CD4-positive, alpha-beta T cell treated with Interleukin-12 subunit alpha and Interleukin-12 subunit beta, for 1 hour (primary cell): ENCODE measurements at regions not wholly inside any gene's neighbourhood (a gene's known extent, or its start where the extent isn't known, plus 50 kb on each side); places are given as distances from the start of the nearest gene placed in this dataset.

ENCODE experiments used
- DNase-seq: peaks from one replicate; pipeline ENCODE4 v3.0.0-alpha.2; 2020

GRCh38 chr22:48606684-48607307, 1220.9 kb downstream of the BRD1 start:
- DNase-seq = no peak

- DNase-seq = no peak
These were observed 1221.7 kb downstream of the BRD1 start for GRCh38 chr22:48605856-48606481.

DNA sequence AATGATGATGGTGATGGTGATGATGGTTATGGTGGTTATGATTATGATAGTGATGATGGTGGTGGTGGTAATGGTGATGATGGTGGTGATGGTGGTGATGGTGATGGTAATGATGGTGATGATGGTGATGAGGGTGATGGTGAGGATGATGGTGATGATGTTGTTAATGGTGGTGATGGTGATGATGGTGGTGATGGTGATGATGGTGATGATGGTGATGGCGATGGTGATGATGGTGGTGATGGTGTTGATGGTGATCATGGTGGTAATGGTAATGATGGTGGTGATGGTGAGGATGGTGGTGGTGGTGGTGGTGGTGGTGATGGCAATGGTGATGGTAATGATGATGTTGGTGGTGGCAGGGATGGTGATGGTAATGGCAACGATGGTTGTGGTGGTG, 1222.5 kb downstream of the BRD1 start:
- DNase-seq = no peak

- no peak for DNase-seq
These were observed 1223.9 kb downstream of the BRD1 start for GRCh38 chr22:48603621-48604320.

GRCh38 chr22:48602805-48603518, 1224.7 kb downstream of the BRD1 start:
- no peak for DNase-seq

DNA sequence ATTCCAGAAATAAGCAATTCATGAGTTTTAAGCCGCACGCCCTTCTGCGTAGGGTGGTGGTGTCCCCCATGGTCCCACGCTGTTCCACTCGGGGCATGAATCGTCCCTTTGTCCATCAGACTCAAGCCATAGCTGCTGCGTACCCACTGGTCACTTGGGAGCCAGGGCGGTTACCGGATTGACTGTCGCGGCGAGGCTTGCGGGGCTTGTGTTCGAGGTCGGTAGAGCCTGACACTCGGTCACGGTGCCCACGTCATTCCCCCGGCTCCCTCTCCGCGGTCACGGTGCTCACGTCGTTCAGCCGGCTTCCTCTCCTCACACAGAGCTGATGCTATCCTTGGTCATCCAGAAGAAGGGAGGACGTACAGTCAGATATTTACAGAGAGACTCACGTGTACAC, 1227.0 kb downstream of the BRD1 start:
- DNase-seq = no peak

GRCh38 chr22:48600171-48600570, 1227.5 kb downstream of the BRD1 start:
- DNase-seq = no peak

GRCh38 chr22:48599346-48599745, 1228.3 kb downstream of the BRD1 start:
- DNase-seq = no peak

DNA sequence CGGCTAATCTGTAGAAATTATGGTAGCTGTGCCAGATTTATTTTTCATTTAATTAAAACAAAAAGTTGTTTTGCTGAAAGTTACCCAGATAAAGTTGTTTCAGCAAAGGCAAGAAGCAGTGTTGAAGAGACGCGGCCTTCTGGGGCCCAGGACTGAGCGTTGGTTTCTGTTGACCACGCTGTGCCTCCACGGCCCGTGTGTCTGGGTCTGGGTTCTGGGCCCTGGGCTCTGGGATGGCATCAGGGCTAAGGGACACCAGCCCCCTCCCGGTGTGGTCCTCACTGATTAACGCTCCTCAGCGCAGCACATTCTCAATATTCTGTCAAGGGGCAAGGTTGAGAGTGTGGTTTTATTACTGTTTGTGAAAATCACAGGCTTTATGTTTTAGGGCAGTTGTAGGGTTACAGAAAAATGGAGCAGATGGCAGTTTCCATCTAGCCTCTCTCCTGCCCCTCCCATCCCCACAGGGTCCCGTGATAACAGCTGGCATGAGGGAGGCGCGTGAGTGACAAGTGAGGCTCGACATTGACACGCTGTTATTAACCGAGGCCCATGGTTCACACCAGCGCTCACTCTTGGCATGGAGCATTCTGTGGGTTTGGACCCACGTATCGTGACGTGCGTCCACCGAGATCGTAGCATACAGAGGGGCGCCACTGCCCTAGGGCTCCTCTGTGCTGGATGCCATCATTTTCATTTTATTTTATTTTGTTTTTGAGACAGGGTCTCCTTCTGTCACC, 1231.4 kb downstream of the BRD1 start:
- no peak for DNase-seq

DNA sequence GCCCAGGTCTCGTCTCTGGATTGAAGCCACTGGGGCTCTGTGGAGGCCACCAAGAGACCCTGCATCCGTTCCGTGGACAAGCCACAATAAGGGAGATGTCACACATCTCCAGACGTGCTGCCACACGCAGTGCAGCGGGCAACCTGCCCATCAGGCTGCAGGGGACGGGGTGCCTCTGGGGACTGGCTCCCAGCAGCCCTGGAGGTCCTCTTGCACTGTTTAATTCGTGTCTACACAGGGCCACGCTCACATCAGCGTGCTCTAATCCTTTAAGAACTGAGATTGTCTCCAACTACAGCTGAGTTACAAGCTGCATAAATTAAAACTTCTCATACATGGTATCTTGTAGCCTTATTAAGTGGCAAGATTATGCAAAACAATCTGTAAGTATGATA, 1232.2 kb downstream of the BRD1 start:
- no peak for DNase-seq

GRCh38 chr22:48594757-48595510, 1232.7 kb downstream of the BRD1 start:
- no peak for DNase-seq

DNA sequence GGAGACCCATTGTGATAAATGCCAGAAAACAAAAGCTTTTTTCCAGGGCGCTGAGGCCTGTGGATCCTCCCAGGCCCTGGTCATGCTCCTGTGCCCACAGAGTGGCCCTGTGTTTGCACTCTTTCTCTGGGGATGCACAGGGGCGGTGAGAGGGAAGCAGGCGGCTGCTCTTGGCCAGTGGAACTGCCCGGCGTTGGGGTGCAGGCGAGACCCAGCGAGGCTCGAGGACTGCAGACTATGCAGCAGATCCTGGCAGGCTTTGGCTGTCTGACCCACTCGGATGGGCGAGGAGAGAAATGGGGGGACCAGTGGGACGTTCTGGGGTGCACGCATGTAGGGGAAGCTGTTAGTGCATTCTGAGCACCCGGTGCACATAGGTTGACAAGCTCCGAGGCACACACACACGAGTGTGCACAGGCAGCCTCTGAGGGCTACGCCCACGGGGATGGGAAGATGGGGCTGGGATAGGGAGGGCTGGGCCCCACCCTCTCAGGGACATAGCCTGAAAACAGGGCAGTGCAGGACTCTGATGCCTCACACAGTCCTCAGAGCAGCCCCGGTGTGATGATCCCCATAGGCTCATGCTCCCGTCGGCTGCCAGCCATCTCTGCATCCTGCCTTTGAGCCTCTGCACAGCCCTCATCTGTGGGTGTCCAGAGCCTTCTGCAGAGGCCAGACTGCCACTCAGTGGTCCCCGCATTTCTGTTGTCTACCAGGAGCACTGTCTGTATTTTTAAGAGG, 1233.5 kb downstream of the BRD1 start:
- no peak for DNase-seq

GRCh38 chr22:48593551-48593950, 1234.1 kb downstream of the BRD1 start:
- DNase-seq = no peak

DNA sequence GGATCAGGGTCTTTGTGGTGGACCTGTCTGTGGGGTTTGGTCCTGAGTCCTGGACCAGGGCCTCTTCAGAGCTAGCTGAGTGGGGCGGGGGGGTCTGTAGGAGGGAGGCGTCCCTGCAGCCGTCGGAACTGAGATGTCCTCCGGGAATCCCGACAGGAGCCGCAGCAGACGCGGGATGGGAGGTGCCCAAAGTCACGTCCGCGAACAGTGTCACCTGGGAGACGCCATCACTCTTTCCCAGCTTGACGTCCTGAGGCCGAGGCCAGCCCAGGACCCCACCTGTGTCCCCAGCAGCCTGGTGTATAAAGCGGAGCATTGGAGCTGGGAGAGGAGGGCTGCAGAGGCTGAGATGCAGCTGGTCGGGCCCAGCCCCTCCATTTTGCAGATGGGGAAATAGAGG, 1234.7 kb downstream of the BRD1 start:
- DNase-seq = no peak

GRCh38 chr22:48592488-48592887, 1235.2 kb downstream of the BRD1 start:
- DNase-seq = no peak

GRCh38 chr22:48592066-48592345, 1235.7 kb downstream of the BRD1 start:
- no peak for DNase-seq

DNA sequence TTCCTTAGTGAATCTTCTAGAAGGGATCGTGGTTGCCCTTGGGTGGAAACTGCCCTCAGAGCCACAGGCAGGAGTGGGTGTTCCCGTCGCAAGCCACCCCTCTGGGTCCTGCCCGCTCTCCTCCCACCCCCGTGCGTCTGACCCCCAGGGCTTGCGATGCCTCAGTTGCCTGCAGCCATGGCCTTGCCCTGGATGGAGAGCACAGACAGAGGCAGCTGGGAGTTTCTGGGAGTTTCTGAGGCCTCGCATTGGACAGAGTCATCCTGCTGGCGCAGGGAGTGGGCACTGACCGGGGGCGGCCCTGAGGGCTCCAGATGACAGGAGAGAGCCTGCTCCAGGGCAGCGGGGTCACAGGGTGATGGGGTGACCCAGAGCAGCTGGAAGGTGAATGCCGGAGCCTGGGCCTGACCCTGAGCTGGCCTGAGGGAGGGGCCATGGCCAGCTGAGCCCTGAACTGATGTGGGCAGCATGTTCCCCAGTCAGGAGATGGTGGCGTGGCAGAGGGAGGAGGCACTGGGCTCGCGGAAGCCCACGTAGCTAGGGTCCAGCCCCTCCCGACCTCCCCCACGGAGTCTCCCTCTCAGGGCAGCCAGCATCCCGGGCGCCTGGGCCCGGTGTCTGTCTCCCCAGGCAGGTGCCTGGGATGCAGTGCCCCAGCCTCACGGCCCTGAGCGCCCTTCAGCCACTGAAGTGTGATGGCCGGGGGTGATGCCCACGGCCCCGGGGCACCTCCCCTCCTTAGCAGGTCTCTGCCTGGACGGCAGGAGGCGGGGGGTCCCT, 1236.2 kb downstream of the BRD1 start:
- DNase-seq = no peak

GRCh38 chr22:48589901-48590300, 1237.8 kb downstream of the BRD1 start:
- no peak for DNase-seq

DNA sequence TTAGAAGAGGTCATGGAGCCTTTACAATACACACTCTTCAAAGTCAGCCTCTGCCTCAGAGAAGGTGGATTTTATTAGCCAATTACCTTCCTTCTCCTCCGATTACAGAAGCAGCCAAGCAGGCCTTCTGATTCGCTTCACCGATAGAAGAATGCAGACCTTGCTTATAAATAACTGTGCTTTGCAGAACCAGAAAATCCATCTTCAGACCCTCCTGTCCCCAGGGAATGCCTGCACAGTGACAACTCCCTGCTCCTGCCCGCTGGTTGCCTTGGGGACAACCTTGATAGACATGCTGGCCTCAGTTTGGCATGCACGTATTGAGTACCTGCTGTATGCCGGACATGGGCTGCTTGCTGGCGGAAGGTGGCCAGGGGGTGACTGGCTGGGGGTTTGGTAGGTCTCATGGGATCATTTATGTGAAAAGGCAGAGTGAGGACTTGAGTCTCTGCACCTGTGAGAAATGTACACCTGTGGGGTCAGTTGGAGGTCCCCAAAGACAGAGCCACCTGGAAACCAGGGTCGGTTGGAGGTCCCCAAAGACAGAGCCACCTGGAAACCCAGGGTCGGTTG, 1238.7 kb downstream of the BRD1 start:
- DNase-seq = no peak

GRCh38 chr22:48588151-48588877, 1239.4 kb downstream of the BRD1 start:
- DNase-seq = no peak
